ENCODE measurements at regions not wholly inside any gene's neighbourhood (a gene's known extent, or its start where the extent isn't known, plus 50 kb on each side); places are given as distances from the start of the nearest gene placed in this dataset.

DNA sequence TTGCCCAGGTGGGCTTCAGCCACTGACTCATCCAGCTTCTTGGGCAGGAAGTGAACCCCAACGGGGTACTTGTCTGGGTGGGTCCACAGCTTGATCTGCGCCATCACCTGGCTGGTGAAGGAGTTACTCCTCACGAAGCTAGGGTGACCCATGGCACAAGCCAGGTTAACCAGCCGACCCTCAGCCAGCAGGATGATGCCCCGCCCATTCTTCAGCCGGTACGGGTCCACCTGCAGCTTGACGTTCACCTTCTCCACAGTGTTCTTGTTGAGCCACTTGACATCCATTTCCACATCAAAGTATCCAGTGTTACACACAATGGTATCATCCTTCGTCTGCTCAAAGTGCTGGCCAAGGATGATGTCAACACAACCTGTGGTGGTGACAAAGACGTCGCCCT is 121.3 kb upstream of the NXPH2 start:
- 90% methylated on average over 6 of the region's 11 CpGs for WGBS
- Histone ChIP-seq H3K9me3 (no peaks in the 10 kb centered on the region), H3K27me3 (no peaks in the 10 kb centered on the region), H3K4me1 (no peaks in the 10 kb centered on the region), H3K4me3 (no peak overlapping the region), H3K36me3 (no peaks in the 10 kb centered on the region), H3K27ac (replicated peaks in 1 of 4) (no peak overlapping the region)
- no peak for TF ChIP-seq POLR2A (IDR thresholded peaks at IDR 0.05; ENCODE audit: low read depth)
- TF ChIP-seq, protein P1, sequence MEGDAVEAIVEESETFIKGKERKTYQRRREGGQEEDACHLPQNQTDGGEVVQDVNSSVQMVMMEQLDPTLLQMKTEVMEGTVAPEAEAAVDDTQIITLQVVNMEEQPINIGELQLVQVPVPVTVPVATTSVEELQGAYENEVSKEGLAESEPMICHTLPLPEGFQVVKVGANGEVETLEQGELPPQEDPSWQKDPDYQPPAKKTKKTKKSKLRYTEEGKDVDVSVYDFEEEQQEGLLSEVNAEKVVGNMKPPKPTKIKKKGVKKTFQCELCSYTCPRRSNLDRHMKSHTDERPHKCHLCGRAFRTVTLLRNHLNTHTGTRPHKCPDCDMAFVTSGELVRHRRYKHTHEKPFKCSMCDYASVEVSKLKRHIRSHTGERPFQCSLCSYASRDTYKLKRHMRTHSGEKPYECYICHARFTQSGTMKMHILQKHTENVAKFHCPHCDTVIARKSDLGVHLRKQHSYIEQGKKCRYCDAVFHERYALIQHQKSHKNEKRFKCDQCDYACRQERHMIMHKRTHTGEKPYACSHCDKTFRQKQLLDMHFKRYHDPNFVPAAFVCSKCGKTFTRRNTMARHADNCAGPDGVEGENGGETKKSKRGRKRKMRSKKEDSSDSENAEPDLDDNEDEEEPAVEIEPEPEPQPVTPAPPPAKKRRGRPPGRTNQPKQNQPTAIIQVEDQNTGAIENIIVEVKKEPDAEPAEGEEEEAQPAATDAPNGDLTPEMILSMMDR (IDR thresholded peaks at IDR 0.05), result no peak
- no peak for TF ChIP-seq POLR2AphosphoS5 (IDR thresholded peaks at IDR 0.05)
- TF ChIP-seq EP300 (IDR thresholded peaks at IDR 0.05), result no peak
- no peak for DNase-seq (ENCODE audit: extremely low spot score)
- intact Hi-C loops (cut with DNase I), result no loop called here

DNA sequence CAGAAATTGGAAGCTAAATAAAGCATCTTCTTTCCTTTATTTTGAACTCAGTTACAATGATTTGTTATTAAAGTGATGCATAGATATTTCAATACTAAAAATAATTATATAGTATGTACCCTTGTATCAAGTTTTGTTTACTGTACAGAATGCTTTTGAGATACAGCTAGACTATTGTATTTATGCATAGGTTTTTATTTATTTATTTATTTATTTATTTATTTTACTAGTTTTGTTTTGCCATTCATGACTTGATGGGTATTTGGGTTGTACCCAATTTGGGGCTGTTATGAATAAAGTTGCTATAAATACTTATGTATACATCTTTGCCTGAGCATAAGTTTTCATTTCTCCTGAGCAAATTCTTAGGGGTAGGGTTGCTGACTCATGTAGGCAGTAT is 118.7 kb upstream of the NXPH2 start:
- Histone ChIP-seq H3K4me3 (no peak overlapping the region), H3K27ac (replicated peaks in 1 of 4) (no peak overlapping the region), H3K9me3 (no peaks in the 10 kb centered on the region), H3K27me3 (no peaks in the 10 kb centered on the region), H3K36me3 (no peaks in the 10 kb centered on the region), H3K4me1 (no peaks in the 10 kb centered on the region)
- no peak for DNase-seq (ENCODE audit: extremely low spot score)
- TF ChIP-seq EP300 (IDR thresholded peaks at IDR 0.05) (no peak), POLR2AphosphoS5 (IDR thresholded peaks at IDR 0.05) (no peak), POLR2A (IDR thresholded peaks at IDR 0.05; ENCODE audit: low read depth) (no peak)
- TF ChIP-seq, protein P1 (IDR thresholded peaks at IDR 0.05), result no peak
- intact Hi-C loops (cut with DNase I), result no loop called here

DNA sequence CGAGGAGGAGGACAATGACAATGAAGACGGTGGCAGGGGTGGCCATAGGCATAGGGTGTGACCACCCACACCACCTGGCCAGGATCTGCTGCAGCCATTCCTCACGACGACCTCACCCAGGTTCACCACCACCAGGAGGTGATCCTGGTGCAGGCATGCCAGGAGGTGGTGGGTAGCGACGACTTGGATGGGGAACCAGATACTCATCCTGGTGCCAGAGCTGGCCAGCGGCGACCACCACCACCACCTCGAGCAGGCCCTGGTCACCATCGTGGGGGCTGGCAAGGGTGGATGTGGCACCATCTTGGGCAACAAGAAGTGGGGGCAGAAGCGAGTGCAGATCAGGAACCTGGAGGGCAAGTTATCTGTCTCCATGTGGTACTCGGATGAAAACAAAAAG is 117.1 kb upstream of the NXPH2 start:
- intact Hi-C loops (cut with DNase I), result no loop called here
- no peak overlapping the region for H3K4me3 ChIP-seq
- H3K4me1 ChIP-seq, result no peaks in the 10 kb centered on the region
- H3K27ac ChIP-seq (replicated peaks in 1 of 4), result no peak overlapping the region
- no peaks in the 10 kb centered on the region for H3K9me3 ChIP-seq
- no peaks in the 10 kb centered on the region for H3K27me3 ChIP-seq
- WGBS, result 80% methylated on average over 10 of the region's 12 CpGs
- no peaks in the 10 kb centered on the region for H3K36me3 ChIP-seq
- TF ChIP-seq EP300 (IDR thresholded peaks at IDR 0.05), result no peak
- no peak for TF ChIP-seq POLR2AphosphoS5 (IDR thresholded peaks at IDR 0.05)
- no peak for DNase-seq (ENCODE audit: extremely low spot score)

DNA sequence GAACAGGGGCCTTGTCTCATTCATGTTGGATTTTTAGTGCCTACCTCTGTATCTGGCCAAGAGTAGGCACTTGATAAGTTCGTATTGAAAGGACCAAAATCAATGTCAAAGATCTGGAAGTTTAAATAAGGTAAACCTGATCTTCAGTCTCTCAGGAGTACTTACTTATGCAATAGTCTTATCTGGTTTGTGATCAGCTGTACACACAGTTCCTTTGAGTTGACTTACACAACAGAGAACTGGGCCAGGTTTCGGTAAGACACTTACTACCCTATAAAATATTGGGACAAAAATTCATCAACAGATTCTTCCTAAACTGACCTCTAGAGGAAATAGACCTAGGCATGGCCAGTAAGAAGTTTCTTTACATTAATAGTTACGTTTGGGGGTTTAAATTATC is 113.6 kb upstream of the NXPH2 start:
- Histone ChIP-seq H3K4me1 (no peaks in the 10 kb centered on the region), H3K9me3 (no peaks in the 10 kb centered on the region), H3K4me3 (no peak overlapping the region), H3K27me3 (no peaks in the 10 kb centered on the region), H3K36me3 (no peaks in the 10 kb centered on the region), H3K27ac (replicated peaks in 1 of 4) (no peak overlapping the region)
- TF ChIP-seq, protein P1 (IDR thresholded peaks at IDR 0.05), result no peak
- TF ChIP-seq EP300 (IDR thresholded peaks at IDR 0.05) (no peak), POLR2AphosphoS5 (IDR thresholded peaks at IDR 0.05) (no peak), POLR2A (IDR thresholded peaks at IDR 0.05; ENCODE audit: low read depth) (no peak)
- no peak for DNase-seq (ENCODE audit: extremely low spot score)
- WGBS, result 69% methylated on average over 3 of the region's 3 CpGs
- intact Hi-C loops (cut with DNase I), result no loop called here

DNA sequence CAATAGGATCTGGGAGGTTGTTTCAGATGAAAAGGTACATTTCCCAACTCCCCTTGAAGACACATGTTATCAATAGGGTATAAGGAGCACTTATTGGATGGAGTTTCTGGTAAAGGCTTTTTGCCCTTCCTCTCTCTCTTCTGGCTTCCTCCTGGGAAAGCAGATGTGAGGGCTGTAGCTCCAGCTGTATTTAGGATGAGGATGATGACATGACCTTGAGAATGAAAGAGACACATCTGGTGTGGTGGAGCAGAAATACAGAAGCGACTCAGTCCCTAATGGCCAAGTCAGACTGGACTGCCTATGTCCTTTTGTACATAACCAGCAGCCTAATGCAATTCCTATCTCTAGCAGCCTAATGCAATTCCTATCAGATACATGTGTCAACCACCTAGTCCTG is 100.9 kb upstream of the NXPH2 start:
- Histone ChIP-seq H3K27me3 (no peaks in the 10 kb centered on the region), H3K4me1 (no peaks in the 10 kb centered on the region), H3K27ac (replicated peaks in 1 of 4) (no peak overlapping the region), H3K9me3 (no peaks in the 10 kb centered on the region), H3K36me3 (no peaks in the 10 kb centered on the region), H3K4me3 (no peak overlapping the region)
- DNase-seq (ENCODE audit: extremely low spot score), result no peak
- TF ChIP-seq EP300 (IDR thresholded peaks at IDR 0.05), result no peak
- TF ChIP-seq POLR2AphosphoS5 (IDR thresholded peaks at IDR 0.05), result no peak
- TF ChIP-seq POLR2A (IDR thresholded peaks at IDR 0.05; ENCODE audit: low read depth), result no peak
- TF ChIP-seq, protein P1 (IDR thresholded peaks at IDR 0.05), result no peak
- 75% methylated on average over 1 of the region's 1 CpG for WGBS
- intact Hi-C loops (cut with DNase I), result no loop called here

All from esophagus muscularis mucosa (tissue), 4 donors.